ENCODE measurements at regions not wholly inside any gene's neighbourhood (a gene's known extent, or its start where the extent isn't known, plus 50 kb on each side); places are given as distances from the start of the nearest gene placed in this dataset.

DNA sequence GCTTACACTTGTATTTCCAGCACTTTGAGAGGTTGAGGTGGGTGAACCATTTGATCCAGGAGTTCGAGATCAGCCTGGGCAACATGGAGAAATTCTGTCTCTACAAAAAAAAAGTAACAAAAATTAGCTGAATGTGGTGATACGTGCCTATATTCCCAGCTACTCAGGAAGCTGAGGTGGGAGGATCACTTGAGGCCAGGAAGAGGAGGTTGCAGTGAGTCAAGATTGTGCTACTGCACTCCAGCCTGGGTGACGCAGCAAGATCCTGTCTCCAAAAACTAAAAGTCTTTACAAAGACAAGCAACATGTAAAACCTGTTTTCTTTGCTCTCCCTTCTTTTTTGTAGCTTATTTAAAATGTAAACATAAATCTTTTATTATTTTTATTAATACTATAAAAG lies 1156.1 kb downstream of the FAT4 start:
- TF ChIP-seq, protein P1, sequence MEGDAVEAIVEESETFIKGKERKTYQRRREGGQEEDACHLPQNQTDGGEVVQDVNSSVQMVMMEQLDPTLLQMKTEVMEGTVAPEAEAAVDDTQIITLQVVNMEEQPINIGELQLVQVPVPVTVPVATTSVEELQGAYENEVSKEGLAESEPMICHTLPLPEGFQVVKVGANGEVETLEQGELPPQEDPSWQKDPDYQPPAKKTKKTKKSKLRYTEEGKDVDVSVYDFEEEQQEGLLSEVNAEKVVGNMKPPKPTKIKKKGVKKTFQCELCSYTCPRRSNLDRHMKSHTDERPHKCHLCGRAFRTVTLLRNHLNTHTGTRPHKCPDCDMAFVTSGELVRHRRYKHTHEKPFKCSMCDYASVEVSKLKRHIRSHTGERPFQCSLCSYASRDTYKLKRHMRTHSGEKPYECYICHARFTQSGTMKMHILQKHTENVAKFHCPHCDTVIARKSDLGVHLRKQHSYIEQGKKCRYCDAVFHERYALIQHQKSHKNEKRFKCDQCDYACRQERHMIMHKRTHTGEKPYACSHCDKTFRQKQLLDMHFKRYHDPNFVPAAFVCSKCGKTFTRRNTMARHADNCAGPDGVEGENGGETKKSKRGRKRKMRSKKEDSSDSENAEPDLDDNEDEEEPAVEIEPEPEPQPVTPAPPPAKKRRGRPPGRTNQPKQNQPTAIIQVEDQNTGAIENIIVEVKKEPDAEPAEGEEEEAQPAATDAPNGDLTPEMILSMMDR (IDR thresholded peaks at IDR 0.05; ENCODE audit: low read depth, low read length, poor library complexity, severe bottlenecking) = no peak
- no peak for TF ChIP-seq EZH2phosphoT487 (IDR thresholded peaks at IDR 0.05; ENCODE audit: borderline replicate concordance, low read length)
